HepG2 (cell line): ENCODE measurements at regions not wholly inside any gene's neighbourhood (a gene's known extent, or its start where the extent isn't known, plus 50 kb on each side); places are given as distances from the start of the nearest gene placed in this dataset.

Source experiments
- ATAC-seq: fragments of 200-7000 bp; cut with Tn5 transposase; 3 replicates; pipeline ENCODE4 v1.9.1; 2020; ENCODE audit warnings: mild to moderate bottlenecking, moderate library complexity
- BruUV-seq: library from RNA; stranded (reverse); fragments of 400-500 nt; replicated peaks from 2 replicates; lab custom pipeline; 2021; lab: Mats Ljungman, UMichigan
- CTCF ChIA-PET: fragments of 300-600 bp; formaldehyde crosslinking; extraction: SDS; loops from one replicate; lab custom pipeline; 2021; ENCODE audit warnings: low total read pairs, inconsistent platforms, low intra/inter-chr PET ratio; lab: Yijun Ruan, JAX
- POLR2A ChIA-PET: fragments of 350-600 bp; sonication (Branson Sonifier 250); formaldehyde crosslinking; loops from one replicate; lab custom pipeline; 2020; ENCODE audit warnings: antibody characterized with exemption, inconsistent platforms; lab: Yijun Ruan, JAX
- DNase-seq: peaks from one replicate; pipeline ENCODE4 v3.0.0-alpha.2; 2015; ENCODE audit warnings: low spot score
- FAIRE-seq: peaks from 3 replicates; lab custom pipeline; 2011; peaks lifted over from hg19 to GRCh38; lab: Jason Lieb, UNC
- H2AFZ ChIP-seq: one replicate; pipeline ENCODE4 v1.6.1; 2011; ENCODE audit warnings: low read length, inconsistent platforms
- H3K27ac ChIP-seq: fragments of 300-600 bp; 3 replicates; pipeline ENCODE4 v1.8.0; 2011; ENCODE audit warnings: mixed run types, mild to moderate bottlenecking, mixed read lengths, low read length, inconsistent platforms; ENCODE audit not compliant: insufficient read depth; ENCODE audit errors: extremely low read length
- H3K27me3 ChIP-seq, 2 experiments: fragments of 200-600 bp in 1 of 2; 2 replicates in 1 of 2; 3 replicates in 1 of 2; pipeline versions ENCODE4 v1.6.0 to v1.8.0; 2011; ENCODE audit warnings: low read length in 2 of 2, mild to moderate bottlenecking in 2 of 2, moderate library complexity in 2 of 2, inconsistent platforms in 1 of 2; ENCODE audit not compliant: insufficient read depth in 2 of 2, control insufficient read depth in 1 of 2
- H3K36me3 ChIP-seq, 2 experiments: fragments of 200-600 bp in 1 of 2; replicated peaks in 1 of 2; 2 replicates in 1 of 2; 3 replicates in 1 of 2; pipeline versions ENCODE4 v1.5.1 to v1.8.0; 2011; ENCODE audit warnings: low read length in 2 of 2, inconsistent platforms in 1 of 2; ENCODE audit not compliant: insufficient read depth in 2 of 2, control insufficient read depth in 1 of 2
- H3K4me1 ChIP-seq: 2 replicates; pipeline ENCODE4 v1.5.1; 2012; ENCODE audit warnings: low read length, inconsistent platforms; ENCODE audit not compliant: insufficient read depth
- H3K4me2 ChIP-seq: 2 replicates; pipeline ENCODE4 v1.6.0; 2011; ENCODE audit warnings: low read depth, low read length, inconsistent platforms
- H3K4me3 ChIP-seq, 3 experiments: fragments of 200-600 bp in 1 of 3; sonication (generic), shearing (Covaris generic) in 1 of 3; replicated peaks in 1 of 3; 2 replicates each; pipeline ENCODE4 v1.5.1; 2011 to 2016; ENCODE audit warnings: low read length in 3 of 3, inconsistent platforms in 2 of 3, low read depth in 2 of 3, mild to moderate bottlenecking in 2 of 3, control low read depth in 1 of 3, mixed read lengths in 1 of 3; ENCODE audit not compliant: insufficient read depth in 1 of 3
- H3K79me2 ChIP-seq: one replicate; pipeline ENCODE4 v1.6.1; 2011; ENCODE audit warnings: low read length, inconsistent platforms; ENCODE audit not compliant: insufficient read depth
- H3K9ac ChIP-seq: 2 replicates; pipeline ENCODE4 v1.6.0; 2011; ENCODE audit warnings: mild to moderate bottlenecking, low read depth, low read length, inconsistent platforms; ENCODE audit not compliant: insufficient read depth
- H3K9me3 ChIP-seq: 2 replicates; pipeline ENCODE4 v1.5.1; 2012; ENCODE audit warnings: mild to moderate bottlenecking, low read length
- H4K20me1 ChIP-seq: 2 replicates; pipeline ENCODE4 v1.6.0; 2011; ENCODE audit warnings: inconsistent platforms, mild to moderate bottlenecking, low read length, moderate library complexity; ENCODE audit not compliant: insufficient read depth
- BRCA1 ChIP-seq: sonication (generic); formaldehyde crosslinking; IDR thresholded peaks from 2 replicates; pipeline ENCODE4 v1.4.0; 2020; ENCODE audit warnings: missing genetic modification reagents
- HMG20B ChIP-seq: conservative IDR thresholded peaks from 2 replicates; pipeline ENCODE4 v1.6.1; 2016; ENCODE audit warnings: missing genetic modification reagents, missing compliant biosample characterization
- KLF9 ChIP-seq: IDR thresholded peaks from 2 replicates; pipeline ENCODE4 v1.6.1; 2016; ENCODE audit warnings: low read depth
- NKX3-1 ChIP-seq: sonication (generic); formaldehyde crosslinking; IDR thresholded peaks from 2 replicates; pipeline ENCODE4 v1.5.0; 2020; ENCODE audit warnings: missing genetic modification reagents
- RFXANK ChIP-seq: IDR thresholded peaks from 2 replicates; pipeline ENCODE4 v1.6.1; 2016
- SP1 ChIP-seq, 2 experiments: fragments of 450-650 bp in 1 of 2; sonication (generic) in 1 of 2; formaldehyde crosslinking in 1 of 2; IDR thresholded peaks; 2 replicates each; pipeline versions ENCODE4 v1.4.0 to v1.6.1; 2016 to 2020; ENCODE audit warnings: missing genetic modification reagents in 1 of 2
- SP140L ChIP-seq: sonication (generic); formaldehyde crosslinking; IDR thresholded peaks from 2 replicates; pipeline ENCODE4 v1.4.0; 2020; ENCODE audit warnings: missing genetic modification reagents, borderline replicate concordance
- XRCC5 ChIP-seq: fragments of 200-400 bp; formaldehyde crosslinking; optimal IDR thresholded peaks from 2 replicates; pipeline ENCODE3; 2017; ENCODE audit warnings: mild to moderate bottlenecking, low read length
- ZBTB1 ChIP-seq: sonication (generic); formaldehyde crosslinking; IDR thresholded peaks from 2 replicates; pipeline ENCODE4 v1.4.0; 2020; ENCODE audit warnings: missing genetic modification reagents, borderline replicate concordance
- ZNF142 ChIP-seq: sonication (generic); formaldehyde crosslinking; IDR thresholded peaks from 2 replicates; pipeline ENCODE4 v1.4.0; 2020; ENCODE audit warnings: missing genetic modification reagents
- ZNF609 ChIP-seq: sonication (generic); formaldehyde crosslinking; IDR thresholded peaks from 2 replicates; pipeline ENCODE4 v1.4.0; 2020; ENCODE audit warnings: mild to moderate bottlenecking, missing genetic modification reagents, borderline replicate concordance
- WGBS: methylation state at CpG from one replicate; pipeline ENCODE4 v1.1.6; 2017; ENCODE audit warnings: low lambda C conversion rate; 5-methylcytosine and 5-hydroxymethylcytosine counted together
- in situ Hi-C: cut with HindIII; loops from 2 replicates; pipeline ENCODE4 v1.10.0; 2017; ENCODE audit warnings: low pct_unique_long_range_greater_than_20kb; ENCODE audit not compliant: extremely low pct_ligation_motif_present
- intact Hi-C: fragments of 100-400 bp; cut with micrococcal nuclease; formaldehyde crosslinking; loops from one replicate; pipeline ENCODE4 v1.10.0; 2022; ENCODE audit not compliant: unreplicated experiment
- TF ChIP-seq, protein P1 (sequence below): sonication (generic); formaldehyde crosslinking; IDR thresholded peaks from 2 replicates; pipeline ENCODE4 v1.5.0; 2020; ENCODE audit warnings: missing genetic modification reagents

GRCh38 chr4:33193109-33193508 is 2472.9 kb downstream of the PCDH7 start:
- in situ Hi-C loops (no loop called here), intact Hi-C loops (no loop called here)
- FAIRE-seq (no peak), ATAC-seq (no peak), DNase-seq (no peak)
- WGBS = 17% methylated on average over 2 of the region's 2 CpGs
- ChIA-PET CTCF (no interaction called here), POLR2A (no interaction called here)
- H3K27ac ChIP-seq = no peak overlapping the region
- no peak overlapping the region for H2AFZ ChIP-seq
- no peaks in the 10 kb centered on the region for H3K27me3 ChIP-seq
- H4K20me1 ChIP-seq = no peaks in the 10 kb centered on the region
- H3K4me2 ChIP-seq = no peak overlapping the region
- no peaks in the 10 kb centered on the region for H3K36me3 ChIP-seq
- no peak overlapping the region for H3K4me3 ChIP-seq
- H3K4me1 ChIP-seq = no peaks in the 10 kb centered on the region
- no TSS peak for BruUV-seq
- no peaks in the 10 kb centered on the region for H3K79me2 ChIP-seq
- H3K9me3 ChIP-seq = peaks cover 33% of the 10 kb centered on the region
- H3K9ac ChIP-seq = no peak overlapping the region
- TF ChIP-seq SP1 (IDR thresholded peaks at IDR 0.05) (no peak), SP1 (CRISPR knock-in tag; IDR thresholded peaks at IDR 0.05) (no peak), ZBTB1 (CRISPR knock-in tag) (no peak), SP140L (CRISPR knock-in tag) (no peak), BRCA1 (CRISPR knock-in tag) (no peak), RFXANK (CRISPR knock-in tag) (no peak), XRCC5 (no peak), NKX3-1 (CRISPR knock-in tag) (no peak), ZNF609 (CRISPR knock-in tag) (no peak), KLF9 (no peak), ZNF142 (CRISPR knock-in tag) (no peak), HMG20B (CRISPR knock-in tag) (no peak)
- TF ChIP-seq, protein P1, sequence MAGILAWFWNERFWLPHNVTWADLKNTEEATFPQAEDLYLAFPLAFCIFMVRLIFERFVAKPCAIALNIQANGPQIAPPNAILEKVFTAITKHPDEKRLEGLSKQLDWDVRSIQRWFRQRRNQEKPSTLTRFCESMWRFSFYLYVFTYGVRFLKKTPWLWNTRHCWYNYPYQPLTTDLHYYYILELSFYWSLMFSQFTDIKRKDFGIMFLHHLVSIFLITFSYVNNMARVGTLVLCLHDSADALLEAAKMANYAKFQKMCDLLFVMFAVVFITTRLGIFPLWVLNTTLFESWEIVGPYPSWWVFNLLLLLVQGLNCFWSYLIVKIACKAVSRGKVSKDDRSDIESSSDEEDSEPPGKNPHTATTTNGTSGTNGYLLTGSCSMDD = no peak
